ENCODE measurements at regions not wholly inside any gene's neighbourhood (a gene's known extent, or its start where the extent isn't known, plus 50 kb on each side); places are given as distances from the start of the nearest gene placed in this dataset.

DNA sequence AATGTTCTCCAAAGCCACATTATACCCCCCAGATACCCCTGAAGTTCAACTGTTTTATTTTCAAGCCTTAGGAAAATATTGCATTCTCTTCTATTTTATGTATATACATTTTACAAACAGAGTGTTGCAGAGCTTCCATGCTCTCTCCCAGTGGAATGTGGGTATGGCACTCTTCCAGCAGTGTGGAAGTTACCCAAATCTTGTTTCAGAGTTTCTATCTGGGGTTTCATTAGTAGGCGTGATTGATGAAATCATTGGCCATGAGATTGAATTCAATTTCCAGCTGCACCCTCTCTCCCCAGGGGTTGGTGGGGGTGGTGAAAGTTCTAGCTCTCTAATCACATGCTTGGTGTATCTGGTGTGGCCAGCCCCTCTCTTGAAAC lies 350.4 kb downstream of the RPS24 start:
- TF ChIP-seq, protein P1, sequence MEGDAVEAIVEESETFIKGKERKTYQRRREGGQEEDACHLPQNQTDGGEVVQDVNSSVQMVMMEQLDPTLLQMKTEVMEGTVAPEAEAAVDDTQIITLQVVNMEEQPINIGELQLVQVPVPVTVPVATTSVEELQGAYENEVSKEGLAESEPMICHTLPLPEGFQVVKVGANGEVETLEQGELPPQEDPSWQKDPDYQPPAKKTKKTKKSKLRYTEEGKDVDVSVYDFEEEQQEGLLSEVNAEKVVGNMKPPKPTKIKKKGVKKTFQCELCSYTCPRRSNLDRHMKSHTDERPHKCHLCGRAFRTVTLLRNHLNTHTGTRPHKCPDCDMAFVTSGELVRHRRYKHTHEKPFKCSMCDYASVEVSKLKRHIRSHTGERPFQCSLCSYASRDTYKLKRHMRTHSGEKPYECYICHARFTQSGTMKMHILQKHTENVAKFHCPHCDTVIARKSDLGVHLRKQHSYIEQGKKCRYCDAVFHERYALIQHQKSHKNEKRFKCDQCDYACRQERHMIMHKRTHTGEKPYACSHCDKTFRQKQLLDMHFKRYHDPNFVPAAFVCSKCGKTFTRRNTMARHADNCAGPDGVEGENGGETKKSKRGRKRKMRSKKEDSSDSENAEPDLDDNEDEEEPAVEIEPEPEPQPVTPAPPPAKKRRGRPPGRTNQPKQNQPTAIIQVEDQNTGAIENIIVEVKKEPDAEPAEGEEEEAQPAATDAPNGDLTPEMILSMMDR (conservative IDR thresholded peaks at IDR 0.05) = no peak
- TF ChIP-seq EZH2 (IDR thresholded peaks at IDR 0.05; ENCODE audit: low read depth) = no peak

Measured in PC-9 (cell line).